ENCODE measurements at regions not wholly inside any gene's neighbourhood (a gene's known extent, or its start where the extent isn't known, plus 50 kb on each side); places are given as distances from the start of the nearest gene placed in this dataset.

DNA sequence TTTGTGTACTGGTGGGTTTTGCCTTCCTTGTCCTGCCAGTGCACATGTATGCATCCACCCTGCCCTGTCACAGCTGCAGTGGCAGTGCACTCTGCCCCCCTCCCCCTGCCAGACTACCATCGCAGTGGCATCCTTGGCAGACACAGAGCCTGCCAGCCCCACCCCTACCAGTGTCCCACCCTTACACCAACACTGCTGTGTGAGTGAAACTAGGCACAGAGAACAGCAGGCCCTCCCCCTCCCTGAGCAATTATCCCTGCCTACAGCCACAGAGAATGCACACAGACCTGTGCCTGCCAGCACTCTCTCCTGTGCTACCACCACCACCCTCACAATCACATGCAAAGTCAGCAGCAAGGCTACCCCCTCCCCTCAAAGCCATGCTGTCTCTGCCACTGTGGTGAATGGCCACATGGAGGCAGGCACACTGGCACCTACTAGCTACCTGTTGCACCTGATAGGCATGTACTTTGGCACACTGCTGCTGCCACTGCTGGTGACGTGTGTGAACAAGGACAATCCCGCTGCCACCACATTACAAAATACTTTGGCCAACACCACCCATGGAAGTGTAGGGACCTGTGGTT, 239.8 kb downstream of the CALCRL start:
- H2BK12ac ChIP-seq (ENCODE audit: low read length in 2 of 2), result no peak overlapping the region
- H3K27me3 ChIP-seq (ENCODE audit: control insufficient read depth in 1 of 2, insufficient read depth in 1 of 2, low read length in 2 of 2), result no peaks in the 10 kb centered on the region
- no peak overlapping the region for H3K18ac ChIP-seq (ENCODE audit: low read depth in 1 of 2, low read length in 2 of 2)
- no peak overlapping the region for H2BK120ac ChIP-seq (ENCODE audit: low read depth, low read length)
- no peak overlapping the region for H3K23ac ChIP-seq (ENCODE audit: low read length in 2 of 2)
- no peaks in the 10 kb centered on the region for H3K79me1 ChIP-seq (replicated peaks; ENCODE audit: low read length, poor library complexity, severe bottlenecking)
- WGBS, result 95% methylated on average over 3 of the region's 3 CpGs
- H4K91ac ChIP-seq (ENCODE audit: low read length), result no peak overlapping the region
- DNase-seq, result no peak
- peaks cover 11% of the 10 kb centered on the region for H3K4me1 ChIP-seq (ENCODE audit: control insufficient read depth, insufficient read depth, low read depth, low read length)
- H2BK5ac ChIP-seq (ENCODE audit: low read depth, low read length, poor library complexity, severe bottlenecking), result no peak overlapping the region
- no peak overlapping the region for H2AK5ac ChIP-seq (ENCODE audit: low read length, severe bottlenecking)
- peaks cover 13% of the 10 kb centered on the region for H3K9me3 ChIP-seq (ENCODE audit: control insufficient read depth, low read length)
- H3K4me3 ChIP-seq (ENCODE audit: insufficient read depth in 1 of 2, low read depth in 1 of 2, low read length in 2 of 2), result no peak overlapping the region
- H3K27ac ChIP-seq (ENCODE audit: low read length, poor library complexity, severe bottlenecking), result no peak overlapping the region
- H3K4ac ChIP-seq (ENCODE audit: low read depth in 1 of 2, low read length in 2 of 2), result no peak overlapping the region
- no peak overlapping the region for H3K4me2 ChIP-seq (ENCODE audit: low read length, poor library complexity, severe bottlenecking)
- no peak overlapping the region for H3K9ac ChIP-seq (ENCODE audit: low read length)
- H2BK15ac ChIP-seq (ENCODE audit: low read depth, poor library complexity, severe bottlenecking), result no peak overlapping the region
- no peak overlapping the region for H2AFZ ChIP-seq (ENCODE audit: low read depth, low read length)
- H4K8ac ChIP-seq (ENCODE audit: low read length), result no peak overlapping the region
- H3K14ac ChIP-seq (ENCODE audit: low read length in 2 of 2), result no peak overlapping the region
- no peaks in the 10 kb centered on the region for H3K36me3 ChIP-seq (ENCODE audit: control insufficient read depth in 1 of 2, insufficient read depth in 2 of 2, low read depth in 1 of 2, low read length in 2 of 2)

DNA sequence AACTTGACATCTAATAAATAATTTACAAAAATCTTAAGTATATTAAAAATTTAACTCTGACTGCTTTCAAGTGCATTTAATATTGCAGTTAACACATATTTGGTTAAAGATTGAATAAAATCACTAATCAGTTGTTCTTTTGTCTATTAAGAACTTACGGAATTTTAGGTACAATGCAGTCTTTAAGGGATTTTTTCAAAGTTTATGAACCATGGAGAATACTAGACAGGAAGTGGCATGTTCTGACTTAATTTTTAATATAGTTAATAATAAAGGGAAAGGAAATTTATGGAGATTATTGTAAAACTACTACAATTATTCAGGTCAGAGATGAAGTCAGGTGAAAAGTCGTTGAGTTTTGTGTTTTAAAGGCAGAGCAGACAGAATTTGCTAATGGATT, 240.9 kb downstream of the CALCRL start:
- H2AFZ ChIP-seq (ENCODE audit: low read depth, low read length), result no peak overlapping the region
- H3K4me2 ChIP-seq (ENCODE audit: low read length, poor library complexity, severe bottlenecking), result no peak overlapping the region

DNA sequence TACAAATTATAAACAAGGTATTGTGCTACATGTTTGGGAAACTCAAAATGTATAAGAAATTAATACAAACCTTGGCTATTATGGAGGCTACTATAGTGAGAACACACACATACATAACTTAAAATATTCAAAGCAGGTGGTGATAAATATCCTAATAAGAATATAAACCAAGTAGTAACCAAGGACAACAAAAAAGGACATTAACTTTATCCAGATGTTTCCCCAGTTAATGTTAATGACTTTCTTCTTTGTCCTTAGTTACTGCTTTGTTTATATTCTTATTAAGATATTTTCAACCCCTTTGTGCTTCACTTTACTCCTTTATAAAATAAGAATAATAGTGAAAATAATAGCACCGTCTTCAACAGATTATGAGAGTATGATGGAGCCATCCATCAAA, 241.6 kb downstream of the CALCRL start:
- no peak overlapping the region for H3K27ac ChIP-seq (ENCODE audit: low read length, poor library complexity, severe bottlenecking)
- no peak overlapping the region for H3K4me3 ChIP-seq (ENCODE audit: insufficient read depth in 1 of 2, low read depth in 1 of 2, low read length in 2 of 2)
- H4K8ac ChIP-seq (ENCODE audit: low read length), result no peak overlapping the region
- H2AFZ ChIP-seq (ENCODE audit: low read depth, low read length), result no peak overlapping the region
- H3K4ac ChIP-seq (ENCODE audit: low read depth in 1 of 2, low read length in 2 of 2), result no peak overlapping the region
- no peaks in the 10 kb centered on the region for H3K27me3 ChIP-seq (ENCODE audit: control insufficient read depth in 1 of 2, insufficient read depth in 1 of 2, low read length in 2 of 2)
- H4K91ac ChIP-seq (ENCODE audit: low read length), result no peak overlapping the region
- no peak overlapping the region for H2BK5ac ChIP-seq (ENCODE audit: low read depth, low read length, poor library complexity, severe bottlenecking)
- H3K23ac ChIP-seq (ENCODE audit: low read length in 2 of 2), result no peak overlapping the region
- no CpG with 5 or more reads among the region's 1 CpG for WGBS
- H3K79me1 ChIP-seq (replicated peaks; ENCODE audit: low read length, poor library complexity, severe bottlenecking), result no peaks in the 10 kb centered on the region
- H3K18ac ChIP-seq (ENCODE audit: low read depth in 1 of 2, low read length in 2 of 2), result no peak overlapping the region
- H3K9me3 ChIP-seq (ENCODE audit: control insufficient read depth, low read length), result peaks cover 2% of the 10 kb centered on the region
- DNase-seq, result no peak
- H3K4me1 ChIP-seq (ENCODE audit: control insufficient read depth, insufficient read depth, low read depth, low read length), result peaks cover 11% of the 10 kb centered on the region
- no peak overlapping the region for H2BK15ac ChIP-seq (ENCODE audit: low read depth, poor library complexity, severe bottlenecking)
- H3K4me2 ChIP-seq (ENCODE audit: low read length, poor library complexity, severe bottlenecking), result no peak overlapping the region
- no peak overlapping the region for H2AK5ac ChIP-seq (ENCODE audit: low read length, severe bottlenecking)
- no peak overlapping the region for H2BK120ac ChIP-seq (ENCODE audit: low read depth, low read length)
- H3K9ac ChIP-seq (ENCODE audit: low read length), result no peak overlapping the region
- no peak overlapping the region for H2BK12ac ChIP-seq (ENCODE audit: low read length in 2 of 2)
- no peaks in the 10 kb centered on the region for H3K36me3 ChIP-seq (ENCODE audit: control insufficient read depth in 1 of 2, insufficient read depth in 2 of 2, low read depth in 1 of 2, low read length in 2 of 2)
- H3K14ac ChIP-seq (ENCODE audit: low read length in 2 of 2), result no peak overlapping the region

More for the DNA sequence above, 240.9 kb downstream of the CALCRL start:
- no peaks in the 10 kb centered on the region for H3K27me3 ChIP-seq (ENCODE audit: control insufficient read depth in 1 of 2, insufficient read depth in 1 of 2, low read length in 2 of 2)
- no peak overlapping the region for H4K8ac ChIP-seq (ENCODE audit: low read length)
- no peak overlapping the region for H3K14ac ChIP-seq (ENCODE audit: low read length in 2 of 2)
- peaks cover 8% of the 10 kb centered on the region for H3K9me3 ChIP-seq (ENCODE audit: control insufficient read depth, low read length)
- no peak overlapping the region for H3K27ac ChIP-seq (ENCODE audit: low read length, poor library complexity, severe bottlenecking)
- no peak overlapping the region for H3K9ac ChIP-seq (ENCODE audit: low read length)
- no peak overlapping the region for H2BK5ac ChIP-seq (ENCODE audit: low read depth, low read length, poor library complexity, severe bottlenecking)
- H3K36me3 ChIP-seq (ENCODE audit: control insufficient read depth in 1 of 2, insufficient read depth in 2 of 2, low read depth in 1 of 2, low read length in 2 of 2), result no peaks in the 10 kb centered on the region
- 71% methylated on average over 1 of the region's 2 CpGs for WGBS
- H2BK120ac ChIP-seq (ENCODE audit: low read depth, low read length), result no peak overlapping the region
- H3K4me3 ChIP-seq (ENCODE audit: insufficient read depth in 1 of 2, low read depth in 1 of 2, low read length in 2 of 2), result no peak overlapping the region
- H3K4me1 ChIP-seq (ENCODE audit: control insufficient read depth, insufficient read depth, low read depth, low read length), result peaks cover 11% of the 10 kb centered on the region
- no peak overlapping the region for H3K18ac ChIP-seq (ENCODE audit: low read depth in 1 of 2, low read length in 2 of 2)
- no peak overlapping the region for H2AK5ac ChIP-seq (ENCODE audit: low read length, severe bottlenecking)
- no peak overlapping the region for H3K23ac ChIP-seq (ENCODE audit: low read length in 2 of 2)
- no peak overlapping the region for H2BK15ac ChIP-seq (ENCODE audit: low read depth, poor library complexity, severe bottlenecking)
- DNase-seq, result no peak
- no peak overlapping the region for H4K91ac ChIP-seq (ENCODE audit: low read length)
- no peak overlapping the region for H2BK12ac ChIP-seq (ENCODE audit: low read length in 2 of 2)
- no peak overlapping the region for H3K4ac ChIP-seq (ENCODE audit: low read depth in 1 of 2, low read length in 2 of 2)
- H3K79me1 ChIP-seq (replicated peaks; ENCODE audit: low read length, poor library complexity, severe bottlenecking), result no peaks in the 10 kb centered on the region

DNA sequence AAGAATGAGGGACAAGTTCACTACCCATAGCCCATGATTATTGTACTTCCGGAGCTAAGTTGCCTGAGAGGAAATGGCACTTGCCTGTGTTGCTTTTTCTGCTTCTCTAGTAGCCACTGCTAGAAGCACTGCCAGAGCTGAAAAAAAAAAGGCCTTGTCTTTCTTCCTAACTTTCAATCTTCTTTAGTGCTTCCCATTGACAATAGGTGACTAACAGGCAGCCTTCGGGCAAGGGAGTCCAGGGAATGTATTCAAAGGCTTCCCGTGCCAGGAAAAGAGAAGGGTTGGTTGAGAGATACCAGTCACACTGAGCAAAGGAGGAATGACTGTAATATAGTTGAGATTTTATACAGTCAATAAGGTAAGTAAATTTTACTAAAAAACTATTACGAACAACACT, 242.0 kb downstream of the CALCRL start:
- H3K4me1 ChIP-seq (ENCODE audit: control insufficient read depth, insufficient read depth, low read depth, low read length), result peaks cover 11% of the 10 kb centered on the region
- 93% methylated on average over 3 of the region's 4 CpGs for WGBS
- H3K23ac ChIP-seq (ENCODE audit: low read length in 2 of 2), result no peak overlapping the region
- no peaks in the 10 kb centered on the region for H3K9me3 ChIP-seq (ENCODE audit: control insufficient read depth, low read length)
- H4K8ac ChIP-seq (ENCODE audit: low read length), result no peak overlapping the region
- no peak overlapping the region for H2BK12ac ChIP-seq (ENCODE audit: low read length in 2 of 2)
- H3K4me3 ChIP-seq (ENCODE audit: insufficient read depth in 1 of 2, low read depth in 1 of 2, low read length in 2 of 2), result no peak overlapping the region
- DNase-seq, result no peak
- H2AK5ac ChIP-seq (ENCODE audit: low read length, severe bottlenecking), result no peak overlapping the region
- H3K27me3 ChIP-seq (ENCODE audit: control insufficient read depth in 1 of 2, insufficient read depth in 1 of 2, low read length in 2 of 2), result no peaks in the 10 kb centered on the region
- no peak overlapping the region for H2BK15ac ChIP-seq (ENCODE audit: low read depth, poor library complexity, severe bottlenecking)
- H2BK120ac ChIP-seq (ENCODE audit: low read depth, low read length), result no peak overlapping the region
- H3K4me2 ChIP-seq (ENCODE audit: low read length, poor library complexity, severe bottlenecking), result no peak overlapping the region
- no peak overlapping the region for H2BK5ac ChIP-seq (ENCODE audit: low read depth, low read length, poor library complexity, severe bottlenecking)
- no peak overlapping the region for H2AFZ ChIP-seq (ENCODE audit: low read depth, low read length)
- no peak overlapping the region for H3K9ac ChIP-seq (ENCODE audit: low read length)
- no peak overlapping the region for H3K14ac ChIP-seq (ENCODE audit: low read length in 2 of 2)
- no peaks in the 10 kb centered on the region for H3K36me3 ChIP-seq (ENCODE audit: control insufficient read depth in 1 of 2, insufficient read depth in 2 of 2, low read depth in 1 of 2, low read length in 2 of 2)
- no peak overlapping the region for H3K18ac ChIP-seq (ENCODE audit: low read depth in 1 of 2, low read length in 2 of 2)
- no peak overlapping the region for H3K4ac ChIP-seq (ENCODE audit: low read depth in 1 of 2, low read length in 2 of 2)
- H3K27ac ChIP-seq (ENCODE audit: low read length, poor library complexity, severe bottlenecking), result no peak overlapping the region
- no peak overlapping the region for H4K91ac ChIP-seq (ENCODE audit: low read length)
- H3K79me1 ChIP-seq (replicated peaks; ENCODE audit: low read length, poor library complexity, severe bottlenecking), result no peaks in the 10 kb centered on the region
